CD4-positive, alpha-beta T cell treated with Interferon alpha-2 for 1 hour (primary cell): ENCODE measurements at regions not wholly inside any gene's neighbourhood (a gene's known extent, or its start where the extent isn't known, plus 50 kb on each side); places are given as distances from the start of the nearest gene placed in this dataset.
"Not testable (repeated sequence)": the region's sequence is repeated elsewhere in the genome, so short reads cannot be mapped to it uniquely, and the experiment has no call there.

Experiments
- DNase-seq, 2 donors: peaks; one replicate each; pipeline ENCODE4 v3.0.0-alpha.2; 2020 to 2022

DNA sequence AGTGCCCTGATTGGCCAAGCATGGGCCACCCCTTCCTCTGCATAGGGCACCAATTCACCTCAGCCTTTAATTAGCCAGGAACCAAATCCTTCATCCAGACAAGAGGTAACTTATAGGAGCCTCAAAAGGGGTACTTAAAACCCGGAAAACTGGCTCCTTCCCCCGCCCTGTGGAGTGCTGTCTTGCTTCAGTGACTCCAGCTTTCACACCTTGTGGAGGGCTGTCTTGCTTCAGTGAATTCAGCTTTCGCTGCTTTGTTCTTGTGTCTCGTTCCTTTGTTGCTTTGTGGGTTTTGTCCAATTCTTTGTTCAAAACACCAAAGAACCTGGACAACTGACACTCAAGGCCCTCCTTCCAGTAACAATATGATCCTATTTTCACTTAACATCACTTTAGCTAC lies 82.2 kb upstream of the FRG1 start:
- DNase-seq = no peak

DNA sequence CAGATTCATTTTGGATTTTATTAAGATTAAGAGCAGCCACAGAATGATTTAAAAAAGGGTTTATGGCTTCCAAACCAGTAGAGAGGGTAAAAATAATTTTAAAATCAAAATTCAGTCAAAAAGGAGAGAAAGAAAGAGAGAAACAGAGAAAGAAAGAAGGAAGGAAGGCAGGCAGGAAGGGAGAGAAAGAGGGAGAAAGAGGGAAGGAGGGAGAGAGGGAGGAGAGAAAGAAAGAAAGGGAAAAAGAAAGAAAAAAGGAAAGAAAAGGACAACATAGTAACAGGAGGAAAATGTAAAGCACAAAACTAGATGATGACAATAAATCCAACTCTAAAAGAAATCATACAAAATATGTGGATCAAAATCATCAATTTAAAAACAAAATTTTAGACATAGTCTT lies 79.6 kb upstream of the FRG1 start:
- DNase-seq = no peak

DNA sequence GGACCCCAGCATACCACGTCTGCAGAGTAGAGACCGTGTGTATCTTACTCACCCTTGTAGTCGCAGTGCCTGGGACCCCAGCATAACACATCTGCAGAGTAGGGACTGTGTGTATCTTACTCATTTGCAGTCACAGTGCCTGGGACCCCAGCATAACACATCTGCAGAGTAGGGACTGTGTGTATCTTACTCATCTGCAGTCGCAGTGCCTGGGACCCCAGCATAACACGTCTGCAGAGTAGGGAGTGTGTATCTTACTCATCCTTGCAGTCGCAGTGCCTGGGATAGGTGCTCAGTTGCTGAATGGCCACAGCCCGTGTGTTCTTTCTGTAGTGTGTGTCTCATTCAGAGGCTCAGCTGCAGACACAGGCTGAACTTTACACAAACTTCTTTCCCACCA lies 71.4 kb upstream of the FRG1 start:
- no peak for DNase-seq

DNA sequence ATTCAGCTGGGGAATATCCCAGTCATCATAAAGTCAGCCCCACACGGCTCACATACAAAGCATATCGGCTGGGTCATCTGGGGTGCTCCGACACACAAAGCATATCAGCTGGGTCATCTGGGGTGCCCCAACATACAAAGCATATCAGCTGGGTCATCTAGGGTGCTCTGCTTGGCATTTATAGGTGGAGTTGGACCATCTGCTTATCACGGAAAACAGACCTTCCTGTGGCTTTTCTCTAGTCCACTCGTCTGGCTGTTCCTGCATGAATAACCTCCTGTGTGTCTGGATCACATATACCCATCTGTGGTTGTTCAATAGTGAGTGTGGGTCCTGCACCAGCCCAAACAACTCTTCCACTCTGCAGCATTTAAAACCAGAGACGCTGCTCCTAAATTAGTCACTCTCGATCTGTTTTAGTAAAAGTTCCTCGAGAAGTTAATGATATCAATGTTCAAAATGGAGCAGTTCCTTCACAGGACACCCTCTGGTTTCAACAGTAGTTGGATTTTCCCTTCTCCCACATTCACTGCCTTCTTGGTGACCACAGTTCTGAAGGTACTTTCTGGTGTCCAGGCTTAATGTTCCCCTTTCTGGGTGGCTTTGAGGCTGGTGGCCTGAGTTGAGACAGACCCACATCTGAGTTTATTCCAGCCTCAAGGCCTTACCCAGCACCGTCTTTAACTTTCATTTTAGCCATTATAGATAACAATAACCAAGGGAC lies 70.0 kb upstream of the FRG1 start:
- DNase-seq = no peak

DNA sequence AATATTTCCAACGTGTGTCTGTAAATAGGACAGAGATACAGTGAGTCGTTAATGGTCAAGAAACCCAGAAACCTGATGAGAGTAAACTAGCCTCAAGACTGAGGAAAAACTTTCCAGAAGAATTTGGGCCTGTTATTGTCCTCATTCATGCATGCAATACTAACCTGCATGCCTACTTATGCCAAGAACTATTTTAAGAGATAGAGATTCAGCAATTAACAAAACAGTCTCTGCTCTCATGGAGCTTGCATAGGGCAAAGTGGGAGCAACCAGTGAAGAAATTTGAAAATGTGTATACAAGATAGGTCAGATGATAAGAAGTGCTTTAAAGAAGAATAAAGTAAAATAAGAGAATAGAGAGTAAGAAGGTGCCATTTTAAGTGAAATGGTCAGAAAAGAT lies 66.1 kb upstream of the FRG1 start:
- no peak for DNase-seq

DNA sequence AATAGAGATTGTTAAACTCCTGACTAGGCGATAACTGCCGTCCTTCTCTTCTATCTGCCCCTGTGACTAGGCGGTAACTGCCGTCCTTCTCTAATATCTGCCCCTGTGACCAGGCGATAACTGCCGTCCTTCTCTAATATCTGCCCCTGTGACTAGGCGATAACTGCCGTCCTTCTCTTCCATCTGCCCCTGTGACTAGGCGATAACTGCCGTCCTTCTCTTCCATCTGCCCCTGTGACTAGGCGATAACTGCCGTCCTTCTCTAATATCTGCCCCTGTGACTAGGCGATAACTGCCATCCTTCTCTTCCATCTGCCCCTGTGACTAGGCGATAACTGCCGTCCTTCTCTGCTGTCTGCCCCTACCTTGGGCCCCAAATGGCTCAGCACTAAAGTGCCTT lies 59.5 kb upstream of the FRG1 start:
- DNase-seq = peak in 1 of 2 donors; percentile 15

DNA sequence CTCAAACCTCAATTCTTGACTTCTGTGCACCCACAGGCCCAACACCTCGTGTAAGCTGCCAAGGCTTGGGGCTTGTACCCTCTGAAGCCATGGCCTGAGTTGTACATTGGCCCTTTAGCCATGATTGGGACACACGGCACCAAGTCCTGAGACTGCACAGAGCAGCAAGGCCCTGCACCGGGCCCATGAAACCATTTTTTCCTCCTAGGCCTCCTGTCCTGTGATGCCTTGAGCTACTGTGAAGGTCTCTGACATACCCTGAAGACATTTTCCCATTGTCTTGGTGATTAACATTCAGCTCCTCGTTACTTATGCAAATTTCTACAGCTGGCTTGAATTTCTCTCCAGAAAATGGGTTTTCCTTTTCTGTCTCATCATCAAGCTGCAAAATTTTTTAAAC lies 52.3 kb upstream of the FRG1 start:
- not testable (repeated sequence) for DNase-seq
